Keratinocyte (primary cell): ENCODE measurements at regions not wholly inside any gene's neighbourhood (a gene's known extent, or its start where the extent isn't known, plus 50 kb on each side); places are given as distances from the start of the nearest gene placed in this dataset.

ENCODE experiments used
- DNase-seq: peaks from one replicate; pipeline ENCODE4 v3.0.0-alpha.2; 2011; ENCODE audit warnings: low read depth, missing footprints, low spot score
- FAIRE-seq: peaks from 2 replicates; lab custom pipeline; 2011; peaks lifted over from hg19 to GRCh38; lab: Jason Lieb, UNC
- H2AFZ ChIP-seq: 2 replicates; pipeline ENCODE4 v1.6.0; 2012; ENCODE audit warnings: low read length, control low read depth, inconsistent platforms; ENCODE audit not compliant: control insufficient read depth
- H3K27ac ChIP-seq: 2 replicates; pipeline ENCODE4 v1.5.1; 2011; ENCODE audit warnings: low read length; ENCODE audit not compliant: control insufficient read depth, insufficient read depth
- H3K27me3 ChIP-seq: 3 replicates; pipeline ENCODE4 v1.6.0; 2011; ENCODE audit warnings: low read length; ENCODE audit not compliant: control insufficient read depth, insufficient read depth; ENCODE audit errors: extremely low read depth
- H3K36me3 ChIP-seq, 2 experiments: 2 replicates in 1 of 2; 3 replicates in 1 of 2; pipeline ENCODE4 v1.5.1; 2011; ENCODE audit warnings: low read length in 2 of 2, mild to moderate bottlenecking in 1 of 2; ENCODE audit not compliant: control insufficient read depth in 2 of 2, insufficient read depth in 2 of 2; ENCODE audit errors: extremely low read depth in 1 of 2
- H3K4me1 ChIP-seq: 3 replicates; pipeline ENCODE4 v1.5.1; 2011; ENCODE audit warnings: low read length; ENCODE audit not compliant: control insufficient read depth, insufficient read depth; ENCODE audit errors: extremely low read depth
- H3K4me2 ChIP-seq: 3 replicates; pipeline ENCODE4 v1.6.0; 2011; ENCODE audit warnings: low read depth, low read length; ENCODE audit not compliant: control insufficient read depth, insufficient read depth; ENCODE audit errors: extremely low read depth
- H3K4me3 ChIP-seq, 3 experiments: fragments of 200-600 bp in 1 of 3; sonication (generic) in 1 of 3; 2 replicates in 2 of 3; 3 replicates in 1 of 3; pipeline ENCODE4 v1.5.1; 2011 to 2016; ENCODE audit warnings: low read length in 3 of 3, mild to moderate bottlenecking in 3 of 3, control low read depth in 2 of 3, inconsistent platforms in 1 of 3, low read depth in 1 of 3, mixed read lengths in 1 of 3, mixed run types in 1 of 3, moderate library complexity in 1 of 3; ENCODE audit not compliant: control insufficient read depth in 2 of 3, insufficient read depth in 2 of 3; ENCODE audit errors: extremely low read depth in 1 of 3
- H3K79me2 ChIP-seq: 2 replicates; pipeline ENCODE4 v1.6.0; 2012; ENCODE audit warnings: low read length; ENCODE audit not compliant: control insufficient read depth, insufficient read depth
- H3K9ac ChIP-seq: 3 replicates; pipeline ENCODE4 v1.6.0; 2011; ENCODE audit warnings: low read length; ENCODE audit not compliant: control insufficient read depth, insufficient read depth; ENCODE audit errors: extremely low read depth
- H3K9me1 ChIP-seq: 3 replicates; pipeline ENCODE4 v1.6.0; 2011; ENCODE audit warnings: low read length; ENCODE audit not compliant: control insufficient read depth, insufficient read depth; ENCODE audit errors: extremely low read depth
- H3K9me3 ChIP-seq: 2 replicates; pipeline ENCODE4 v1.5.1; 2012; ENCODE audit warnings: low read depth, low read length; ENCODE audit not compliant: control insufficient read depth
- H4K20me1 ChIP-seq: 3 replicates; pipeline ENCODE4 v1.6.0; 2011; ENCODE audit warnings: low read length; ENCODE audit not compliant: control insufficient read depth, insufficient read depth; ENCODE audit errors: extremely low read depth
- CTCF ChIP-seq, 3 experiments: IDR thresholded peaks in 1 of 3; conservative IDR thresholded peaks in 1 of 3; optimal IDR thresholded peaks in 1 of 3; 2 replicates in 2 of 3; 3 replicates in 1 of 3; pipeline versions ENCODE3 to v1.5.1; 2011; ENCODE audit warnings: low read length in 3 of 3, mild to moderate bottlenecking in 3 of 3, moderate library complexity in 2 of 3, control low read depth in 1 of 3, inconsistent platforms in 1 of 3; ENCODE audit not compliant: insufficient read depth in 2 of 3; ENCODE audit errors: extremely low read depth in 1 of 3
- EZH2 ChIP-seq: IDR thresholded peaks from one replicate; pipeline ENCODE4 v1.6.1; 2012; ENCODE audit warnings: inconsistent platforms, mild to moderate bottlenecking, low read length, moderate library complexity
- dilution Hi-C: fragments of 300-500 bp; cut with MboI; formaldehyde crosslinking; loops from one replicate; pipeline ENCODE4 v1.7.0; 2020; ENCODE audit warnings: low sequenced_read_pairs; ENCODE audit not compliant: extremely low pct_ligation_motif_present

- FAIRE-seq (no peak), DNase-seq (no peak)
- Histone ChIP-seq H3K27ac (no peak overlapping the region), H3K36me3 (no peaks in the 10 kb centered on the region), H3K9ac (no peak overlapping the region), H3K4me3 (no peak overlapping the region), H2AFZ (no peak overlapping the region), H3K9me1 (no peaks in the 10 kb centered on the region), H4K20me1 (no peaks in the 10 kb centered on the region), H3K79me2 (no peaks in the 10 kb centered on the region), H3K4me2 (no peak overlapping the region), H3K9me3 (no peaks in the 10 kb centered on the region), H3K27me3 (no peaks in the 10 kb centered on the region), H3K4me1 (no peaks in the 10 kb centered on the region)
- no peak for TF ChIP-seq EZH2
- peak in 2 of 3 experiments; percentile 24 to 60 for TF ChIP-seq CTCF (optimal IDR thresholded peaks at IDR 0.05 in 1 of 3, IDR thresholded peaks at IDR 0.05 in 1 of 3, conservative IDR thresholded peaks at IDR 0.05 in 1 of 3; ENCODE audit: extremely low read depth in 1 of 3, insufficient read depth in 2 of 3, low read length in 3 of 3)
- dilution Hi-C loops = no loop called here
These were observed 361.8 kb downstream of the KCNRG start for GRCh38 chr13:50376895-50377575.

- H3K9me1 ChIP-seq = no peaks in the 10 kb centered on the region
- no peaks in the 10 kb centered on the region for H3K4me1 ChIP-seq
These were observed 362.6 kb downstream of the KCNRG start for GRCh38 chr13:50377726-50378270.

More at GRCh38 chr13:50377726-50378270, 362.6 kb downstream of the KCNRG start:
- dilution Hi-C loops = no loop called here
- no peak overlapping the region for H3K4me3 ChIP-seq
- FAIRE-seq = no peak
- no peaks in the 10 kb centered on the region for H3K9me3 ChIP-seq
- H3K9ac ChIP-seq = no peak overlapping the region
- no peak overlapping the region for H3K27ac ChIP-seq
- no peak overlapping the region for H3K4me2 ChIP-seq
- no peak for DNase-seq
- H3K36me3 ChIP-seq = no peaks in the 10 kb centered on the region
- TF ChIP-seq CTCF (optimal IDR thresholded peaks at IDR 0.05 in 1 of 3, IDR thresholded peaks at IDR 0.05 in 1 of 3, conservative IDR thresholded peaks at IDR 0.05 in 1 of 3; ENCODE audit: extremely low read depth in 1 of 3, insufficient read depth in 2 of 3, low read length in 3 of 3) = no peak
- no peak for TF ChIP-seq EZH2
- H3K79me2 ChIP-seq = no peaks in the 10 kb centered on the region
- H2AFZ ChIP-seq = no peak overlapping the region
- no peaks in the 10 kb centered on the region for H3K27me3 ChIP-seq
- no peaks in the 10 kb centered on the region for H4K20me1 ChIP-seq
